GM13976 (cell line): ENCODE measurements at regions not wholly inside any gene's neighbourhood (a gene's known extent, or its start where the extent isn't known, plus 50 kb on each side); places are given as distances from the start of the nearest gene placed in this dataset.

Experiments used
- DNase-seq: peaks from one replicate; pipeline ENCODE4 v3.0.0; 2012; ENCODE audit warnings: low spot score
- in situ Hi-C: fragments of 300-500 bp; cut with MboI; formaldehyde crosslinking; loops from one replicate; pipeline ENCODE4 v1.12.0; 2022; ENCODE audit warnings: low sequenced_read_pairs, mixed read lengths, inconsistent platforms; ENCODE audit not compliant: unreplicated experiment
- TF ChIP-seq, protein P1 (sequence below): IDR thresholded peaks from 2 replicates; pipeline ENCODE4 v1.5.1; 2012; ENCODE audit warnings: borderline replicate concordance, mild to moderate bottlenecking; ENCODE audit not compliant: insufficient read depth; ENCODE audit errors: extremely low read depth, missing control alignments, control extremely low read depth

DNA sequence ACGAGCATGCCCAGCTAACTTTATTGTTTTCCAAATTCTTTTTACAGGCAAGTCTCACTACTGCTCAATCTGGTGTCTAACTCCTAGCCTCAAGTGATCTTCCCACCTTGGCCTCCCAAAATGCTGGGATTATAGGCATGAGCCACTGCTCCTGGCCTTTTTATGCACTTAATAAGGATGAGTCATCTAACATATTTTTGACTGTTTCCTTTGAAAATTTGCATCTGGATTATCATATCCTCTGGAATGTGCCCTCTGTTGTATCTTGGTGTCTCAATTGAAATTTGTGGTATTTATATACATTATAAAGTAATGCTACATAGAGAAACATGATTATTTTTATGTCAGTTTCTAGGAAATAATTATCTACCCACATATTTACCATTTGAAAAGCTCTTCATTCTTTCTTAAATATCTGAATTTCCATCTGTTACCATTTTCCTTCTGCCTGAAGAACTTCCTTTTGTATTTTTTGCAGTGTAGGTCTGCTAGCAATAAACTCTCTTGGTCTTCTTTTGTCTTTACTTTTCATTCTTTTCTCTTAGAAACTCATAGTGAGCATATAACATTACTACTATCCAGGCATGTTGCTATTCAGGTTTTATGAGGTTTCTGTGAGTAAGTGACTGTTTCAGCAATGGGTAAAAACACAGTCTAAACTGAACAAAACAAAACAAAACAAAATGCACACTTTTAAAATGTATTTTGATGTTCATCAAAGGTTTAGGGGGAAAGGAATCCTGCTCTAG, 52.8 kb upstream of the CNOT2 start:
- TF ChIP-seq, protein P1, sequence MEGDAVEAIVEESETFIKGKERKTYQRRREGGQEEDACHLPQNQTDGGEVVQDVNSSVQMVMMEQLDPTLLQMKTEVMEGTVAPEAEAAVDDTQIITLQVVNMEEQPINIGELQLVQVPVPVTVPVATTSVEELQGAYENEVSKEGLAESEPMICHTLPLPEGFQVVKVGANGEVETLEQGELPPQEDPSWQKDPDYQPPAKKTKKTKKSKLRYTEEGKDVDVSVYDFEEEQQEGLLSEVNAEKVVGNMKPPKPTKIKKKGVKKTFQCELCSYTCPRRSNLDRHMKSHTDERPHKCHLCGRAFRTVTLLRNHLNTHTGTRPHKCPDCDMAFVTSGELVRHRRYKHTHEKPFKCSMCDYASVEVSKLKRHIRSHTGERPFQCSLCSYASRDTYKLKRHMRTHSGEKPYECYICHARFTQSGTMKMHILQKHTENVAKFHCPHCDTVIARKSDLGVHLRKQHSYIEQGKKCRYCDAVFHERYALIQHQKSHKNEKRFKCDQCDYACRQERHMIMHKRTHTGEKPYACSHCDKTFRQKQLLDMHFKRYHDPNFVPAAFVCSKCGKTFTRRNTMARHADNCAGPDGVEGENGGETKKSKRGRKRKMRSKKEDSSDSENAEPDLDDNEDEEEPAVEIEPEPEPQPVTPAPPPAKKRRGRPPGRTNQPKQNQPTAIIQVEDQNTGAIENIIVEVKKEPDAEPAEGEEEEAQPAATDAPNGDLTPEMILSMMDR = no peak
- in situ Hi-C loops = no loop called here
- no peak for DNase-seq
